Stimulated activated CD4-positive, alpha-beta T cell treated with anti-CD3 and anti-CD28 coated beads, Interleukin-4, amount 100 ng/mL, for 48 hours (primary cell): ENCODE measurements at regions not wholly inside any gene's neighbourhood (a gene's known extent, or its start where the extent isn't known, plus 50 kb on each side); places are given as distances from the start of the nearest gene placed in this dataset.
"Not testable (repeated sequence)": the region's sequence is repeated elsewhere in the genome, so short reads cannot be mapped to it uniquely, and the experiment has no call there.

ENCODE experiments used
- DNase-seq, 2 donors: peaks; one replicate each; pipeline ENCODE4 v3.0.0-alpha.2; 2020; ENCODE audit warnings: low read depth in 2 of 2

DNA sequence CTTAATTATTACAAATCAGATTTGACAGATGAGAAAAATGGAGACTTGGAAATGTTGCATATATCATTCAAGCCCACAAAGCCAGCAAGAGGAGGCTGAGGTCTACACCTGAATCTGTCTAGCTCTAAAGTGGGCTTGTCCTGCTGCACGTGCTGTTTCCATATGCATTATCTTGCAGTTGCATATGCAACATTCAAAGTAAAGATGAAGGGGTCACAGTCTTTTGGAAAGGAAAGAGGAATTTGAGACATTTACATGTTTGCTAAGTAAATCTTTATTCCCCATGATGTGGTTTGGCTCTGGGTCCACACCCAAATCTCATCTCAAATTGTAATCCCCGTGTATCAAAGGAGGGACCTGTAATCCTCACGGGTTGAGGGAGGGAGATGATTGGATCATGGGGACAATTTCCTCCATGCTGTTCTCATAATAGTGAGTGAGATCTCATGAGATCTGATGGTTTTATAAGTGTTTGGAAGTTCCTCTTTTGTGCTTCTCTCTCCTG is 98.3 kb downstream of the BACH1 start:
- no peak for DNase-seq

DNA sequence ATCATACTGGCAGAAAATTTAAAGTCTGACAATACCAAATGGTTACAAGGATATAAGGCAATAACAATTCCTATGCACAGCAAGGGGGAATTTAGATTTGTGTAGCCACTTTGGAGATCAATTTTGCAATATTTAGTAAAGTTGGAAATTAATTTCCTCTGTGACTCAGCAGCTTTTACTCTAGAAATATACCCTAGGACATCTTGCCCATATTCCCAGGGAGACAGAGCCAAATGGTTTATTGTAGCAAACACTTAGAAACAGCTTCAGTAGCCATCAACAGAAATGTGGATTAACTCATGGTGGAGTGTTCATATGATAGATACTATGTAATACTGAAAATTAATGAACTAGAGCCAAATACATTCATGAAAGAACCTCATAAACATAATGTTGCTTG is 104.6 kb downstream of the BACH1 start:
- no peak for DNase-seq

DNA sequence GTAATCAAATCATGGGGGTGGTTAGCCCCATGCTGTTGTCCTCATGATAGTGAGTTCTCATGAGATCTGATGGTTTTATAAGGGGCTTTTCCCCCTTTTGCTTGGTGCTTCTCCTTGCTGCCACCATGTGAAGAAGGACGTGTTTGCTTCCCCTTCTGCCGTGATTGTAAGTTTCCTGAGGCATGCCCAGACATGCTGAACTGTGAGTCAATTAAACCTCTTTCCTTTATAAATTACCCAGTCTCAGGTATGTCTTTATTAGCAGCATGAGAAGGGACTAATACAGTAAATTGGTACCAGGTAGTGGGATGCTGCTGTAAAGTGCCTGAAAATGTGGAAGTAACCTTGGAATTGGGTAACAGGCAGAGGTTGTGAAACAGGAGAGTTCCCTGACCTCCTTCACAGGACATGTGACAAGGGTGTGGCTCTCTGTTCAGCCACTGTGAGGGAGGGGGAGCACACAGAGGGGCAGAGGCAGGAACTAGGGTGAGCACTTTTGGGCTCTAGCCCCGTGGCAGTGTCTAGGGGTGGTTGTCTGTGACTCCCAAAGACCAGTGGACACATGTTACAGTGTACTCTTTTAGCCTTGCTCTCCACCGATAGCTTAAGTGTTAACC is 105.3 kb downstream of the BACH1 start:
- no peak for DNase-seq

DNA sequence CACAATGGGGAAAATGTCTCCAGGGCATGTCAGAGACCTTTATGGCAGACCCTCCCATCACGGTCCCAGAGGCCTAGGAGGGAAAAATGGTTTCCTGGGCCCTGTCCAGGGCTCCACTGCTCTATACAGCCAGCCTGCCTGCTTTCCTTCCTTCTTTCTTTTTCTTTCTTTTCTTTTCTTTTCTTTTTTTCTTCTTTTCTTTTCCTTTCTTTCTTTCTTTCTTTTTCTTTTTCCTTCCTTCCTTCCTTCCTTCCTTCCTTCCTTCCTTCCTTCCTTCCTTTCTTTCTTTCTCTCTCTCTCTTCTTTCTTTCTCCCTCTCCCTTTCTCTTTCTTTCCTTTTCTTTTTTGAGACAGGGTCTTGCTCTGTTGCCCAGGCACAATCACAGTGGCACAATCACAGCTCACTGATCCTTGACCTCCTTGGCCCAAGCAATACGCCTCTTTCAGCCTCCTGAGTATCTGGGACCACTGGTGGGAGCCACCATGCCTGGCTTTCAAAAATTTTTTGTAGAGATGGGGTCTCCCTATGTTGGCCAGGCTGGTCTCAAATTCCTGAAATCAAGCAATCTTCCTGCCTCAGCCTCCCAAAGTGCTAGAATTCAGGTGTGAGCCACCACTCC is 106.9 kb downstream of the BACH1 start:
- no peak for DNase-seq

DNA sequence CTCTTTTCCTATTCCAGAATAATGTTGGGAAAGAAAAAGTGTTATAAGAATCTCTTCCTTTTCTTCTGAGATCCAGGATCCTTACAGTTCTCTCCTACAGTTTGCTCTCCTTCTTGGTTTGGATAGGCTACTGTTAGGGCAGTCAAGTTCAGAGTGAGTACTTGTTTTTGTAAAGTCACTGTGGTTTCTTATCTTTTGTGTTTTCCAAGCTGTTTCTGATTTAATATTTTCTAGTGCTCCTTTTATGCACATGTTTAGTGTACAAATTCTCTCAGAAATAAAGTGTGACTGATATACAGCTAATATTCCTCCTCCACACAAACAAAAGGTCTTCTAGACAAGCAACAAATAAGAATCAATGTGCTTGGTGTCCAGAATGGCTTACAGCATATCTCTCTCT is 107.7 kb downstream of the BACH1 start:
- DNase-seq = no peak

DNA sequence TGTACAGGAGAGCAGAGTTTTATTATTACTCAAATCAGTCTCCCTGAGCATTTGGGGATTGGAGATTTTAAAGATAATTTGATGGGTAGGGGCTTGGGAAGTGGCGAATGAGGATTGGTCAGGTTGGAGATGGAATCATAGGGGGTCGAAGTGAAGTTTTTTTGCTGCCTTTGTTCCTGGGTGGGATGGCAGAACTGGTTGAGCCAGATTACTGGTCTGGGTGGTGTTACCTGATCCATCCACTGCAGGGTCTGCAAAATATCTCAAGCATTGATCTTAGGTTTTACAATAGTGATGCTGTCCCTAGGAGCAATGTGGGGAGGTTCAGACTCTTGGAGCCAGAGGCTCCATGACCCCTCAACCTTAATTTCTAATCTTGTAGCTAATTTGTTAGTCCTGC is 108.8 kb downstream of the BACH1 start:
- DNase-seq = no peak

DNA sequence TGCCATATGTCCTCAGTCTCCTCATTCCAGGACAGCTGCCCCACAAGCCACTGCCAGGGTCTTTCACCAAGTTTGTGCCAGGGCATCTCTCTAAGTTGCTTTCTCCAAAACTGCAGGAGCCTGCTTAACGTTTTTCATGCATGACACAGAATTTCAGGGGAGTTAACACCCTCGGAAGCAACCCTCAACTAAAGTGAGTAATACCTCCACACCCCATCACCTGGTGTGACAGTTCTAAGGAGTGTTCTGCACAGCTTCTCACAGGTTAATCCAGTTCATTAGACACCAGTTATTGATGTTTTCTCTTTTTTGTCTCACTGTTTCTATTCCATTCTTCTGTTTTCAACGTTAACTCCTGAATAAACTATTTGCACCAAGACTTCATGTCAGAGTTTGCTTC is 115.0 kb downstream of the BACH1 start:
- no peak for DNase-seq

DNA sequence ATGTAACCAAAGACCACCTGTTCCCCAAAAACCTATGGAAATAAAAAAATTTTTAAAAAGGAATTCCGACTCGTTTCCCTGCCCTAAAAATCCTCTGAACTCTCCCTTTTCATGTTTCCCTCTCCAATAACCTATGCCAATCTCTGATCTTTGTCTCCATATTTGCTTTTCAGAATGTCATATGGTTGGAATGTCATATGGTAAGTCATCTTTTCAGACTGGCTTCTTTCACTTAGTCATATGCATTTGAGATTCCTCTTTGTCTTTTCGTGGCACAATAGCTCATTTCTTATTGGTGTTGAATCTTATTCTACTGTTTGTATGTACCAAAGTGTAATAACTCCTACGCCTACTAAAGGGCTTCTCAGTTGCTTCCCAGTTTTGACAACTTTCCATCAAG is 117.5 kb downstream of the BACH1 start:
- DNase-seq = no peak

DNA sequence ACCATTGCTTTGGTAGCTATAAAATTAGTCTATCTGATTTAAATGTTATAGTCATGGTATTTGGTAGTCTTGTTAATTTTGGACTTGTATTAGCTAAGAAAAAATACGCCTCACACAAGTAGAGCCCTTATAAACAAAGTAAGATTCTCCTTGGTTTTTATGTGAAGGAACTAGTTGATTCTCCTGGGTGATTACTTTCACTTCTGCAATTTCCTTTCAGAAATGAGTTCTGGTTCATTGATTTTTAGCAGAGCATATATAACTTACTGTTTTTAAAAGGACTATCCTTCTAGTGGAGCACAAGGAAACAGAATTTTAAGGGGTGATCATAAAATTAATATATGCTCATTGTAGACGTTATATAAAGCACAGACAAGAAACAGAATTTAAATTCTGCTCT is 120.1 kb downstream of the BACH1 start:
- DNase-seq = no peak

DNA sequence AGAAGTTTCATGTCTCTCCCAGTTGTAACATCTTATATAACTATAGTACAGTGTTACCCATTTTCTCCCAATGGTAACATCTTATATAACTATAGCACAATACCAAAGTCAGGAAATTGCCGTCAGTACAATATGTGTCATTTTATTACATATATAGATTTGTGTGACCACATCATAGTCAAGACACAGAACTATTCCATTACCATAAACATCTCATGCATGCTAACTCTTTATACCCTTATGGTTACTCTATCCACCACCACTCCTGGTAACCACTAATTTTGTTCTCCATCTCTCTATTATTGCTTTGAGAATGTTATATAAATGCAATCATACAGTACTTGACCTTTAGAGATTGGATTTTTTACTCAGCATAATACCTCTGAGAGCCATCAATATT is 120.7 kb downstream of the BACH1 start:
- no peak for DNase-seq

DNA sequence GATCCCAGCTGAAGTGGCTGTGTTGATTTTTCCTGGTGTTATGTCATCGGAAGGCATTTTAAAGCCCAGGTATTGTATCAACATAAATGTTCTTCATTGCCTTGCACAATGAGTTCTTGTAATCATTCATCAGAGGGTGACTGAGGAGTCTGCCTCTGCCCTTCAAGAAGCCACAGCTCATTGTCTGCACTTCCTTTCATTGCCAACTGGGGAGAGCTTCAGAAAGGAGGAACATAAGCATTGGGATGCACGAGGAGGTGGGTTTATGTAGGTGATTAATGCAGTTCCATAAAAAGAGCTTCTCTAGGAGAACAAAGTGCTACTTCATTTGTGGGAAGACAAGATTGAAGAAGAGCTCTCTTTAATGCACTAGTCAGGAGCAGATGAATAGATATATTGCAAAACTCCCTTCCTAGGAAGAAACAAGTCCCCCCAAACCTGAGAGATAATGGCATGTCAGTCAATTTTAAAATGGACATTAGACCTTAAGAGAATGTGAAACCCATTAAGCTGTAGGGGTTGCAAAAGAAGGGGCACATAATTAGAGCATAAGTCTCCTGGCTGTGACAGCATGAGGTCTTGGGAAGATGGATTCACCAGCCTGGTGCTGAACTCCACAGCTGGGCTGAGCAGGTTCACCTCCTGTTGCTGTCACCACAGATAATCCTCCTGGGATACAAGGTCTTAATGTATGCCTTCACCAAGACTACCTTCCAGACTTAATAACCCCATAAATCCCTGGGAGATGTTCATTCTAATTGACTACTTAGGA is 124.6 kb downstream of the BACH1 start:
- DNase-seq = no peak

DNA sequence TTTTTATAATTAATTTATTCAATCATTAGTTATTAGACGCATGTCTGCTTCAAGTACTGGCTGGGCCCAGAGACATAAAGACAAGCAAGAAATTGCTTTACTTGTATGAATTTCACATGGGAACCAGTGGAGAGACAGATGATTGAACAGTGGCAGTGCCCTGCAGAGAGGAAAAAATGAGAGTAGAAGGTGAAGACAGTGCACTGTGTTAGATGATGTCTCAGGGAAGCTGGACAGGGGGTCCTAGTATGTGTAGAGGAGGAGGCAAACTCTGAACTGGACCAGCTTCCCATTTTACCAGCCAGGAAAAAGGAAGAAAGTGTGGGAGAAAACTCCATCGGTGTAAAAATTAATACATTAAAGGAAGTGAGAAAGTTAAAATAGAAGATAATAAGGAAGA is 126.0 kb downstream of the BACH1 start:
- no peak for DNase-seq

DNA sequence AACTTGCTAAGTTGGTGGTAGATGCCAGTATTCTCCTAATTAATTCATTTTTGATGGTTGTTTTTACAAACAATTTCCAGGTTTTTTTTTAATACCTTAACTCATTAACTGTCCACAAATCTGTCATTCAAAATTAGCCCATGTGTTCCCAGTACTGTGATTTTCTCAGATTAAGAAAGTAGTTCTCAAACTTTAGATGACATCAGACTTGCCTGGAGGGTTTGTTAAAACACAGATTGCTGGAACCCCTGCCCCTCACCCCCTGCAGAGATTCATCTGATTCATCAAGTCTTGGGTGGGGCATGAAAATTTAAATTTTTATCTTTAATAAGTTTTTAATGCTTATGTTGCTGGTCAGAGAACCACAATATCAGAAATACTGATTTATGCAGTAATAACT is 130.5 kb downstream of the BACH1 start:
- no peak for DNase-seq

DNA sequence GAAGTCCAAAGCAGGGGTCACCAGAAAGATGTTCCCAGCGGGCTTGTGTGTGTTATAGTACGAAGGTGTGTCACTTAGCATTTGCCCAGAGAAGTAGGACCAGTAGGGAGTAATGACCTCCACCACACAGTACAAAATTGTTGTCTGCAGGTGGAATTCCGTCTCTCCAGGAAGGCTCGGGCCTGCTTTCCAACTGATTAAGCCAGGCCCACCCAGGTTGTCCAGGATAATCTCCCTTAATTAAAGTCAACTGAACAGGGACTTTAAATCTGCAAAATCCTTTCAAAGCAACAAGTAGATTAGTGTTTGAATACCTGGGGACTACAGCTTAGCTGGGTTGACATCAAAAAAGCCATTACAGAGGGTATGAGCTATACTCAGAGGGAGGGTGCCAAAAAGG is 131.3 kb downstream of the BACH1 start:
- no peak for DNase-seq

DNA sequence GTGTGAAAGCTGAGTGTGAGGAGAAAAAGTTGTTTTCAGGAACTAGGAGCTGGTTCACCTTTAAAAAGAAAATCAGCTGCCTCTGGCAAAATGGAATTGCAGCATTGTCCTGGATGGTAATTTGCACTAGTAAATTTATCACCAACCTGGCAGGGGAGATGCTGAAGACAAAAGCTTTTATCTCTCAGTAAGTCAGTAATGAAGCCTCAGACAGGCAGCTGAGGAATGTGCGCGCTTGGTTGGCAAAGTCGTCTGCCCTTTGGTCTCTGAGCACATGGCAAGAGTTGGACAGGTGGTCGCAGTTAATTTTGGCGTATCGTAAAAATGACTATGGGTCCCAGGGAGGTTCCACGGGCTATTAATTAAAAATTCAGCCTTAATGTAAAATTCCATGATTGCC is 131.9 kb downstream of the BACH1 start:
- no peak for DNase-seq

DNA sequence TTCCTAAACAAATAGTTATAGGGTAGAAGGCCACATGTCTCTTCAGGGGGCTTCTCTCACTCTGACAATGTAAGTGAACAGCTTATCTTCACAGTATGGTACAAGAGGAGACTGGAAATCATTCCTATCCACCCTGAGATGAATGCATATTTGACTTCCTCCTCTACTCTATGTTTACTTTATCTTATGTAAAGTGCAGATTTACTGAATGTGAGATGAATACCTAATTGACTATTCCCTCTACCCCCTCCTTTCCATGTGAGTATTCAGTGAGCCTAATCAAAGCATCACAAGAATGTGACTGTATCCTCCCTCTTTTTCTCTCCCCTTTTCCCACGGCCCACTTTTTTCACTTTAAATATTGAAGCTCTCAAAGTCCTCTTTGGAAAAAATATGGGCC is 132.5 kb downstream of the BACH1 start:
- DNase-seq = no peak

DNA sequence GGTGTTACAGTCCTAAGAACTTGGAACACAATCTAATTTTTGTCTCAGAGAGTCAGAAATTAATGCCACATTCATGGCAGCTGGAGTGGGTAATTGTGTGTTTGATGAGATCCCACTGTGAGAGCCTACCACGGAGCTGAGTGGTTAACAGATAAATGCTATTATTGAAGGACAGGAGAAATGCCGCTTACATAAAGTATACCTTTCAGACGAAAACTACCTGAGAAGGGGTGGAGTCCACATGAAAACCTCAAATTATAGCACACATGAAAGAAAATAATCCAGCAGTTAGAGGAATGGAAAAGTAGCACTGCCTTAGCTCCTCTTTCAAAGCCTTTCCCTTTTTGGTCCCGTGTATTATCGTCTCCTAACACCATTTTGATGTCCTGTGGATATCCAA is 133.0 kb downstream of the BACH1 start:
- no peak for DNase-seq

DNA sequence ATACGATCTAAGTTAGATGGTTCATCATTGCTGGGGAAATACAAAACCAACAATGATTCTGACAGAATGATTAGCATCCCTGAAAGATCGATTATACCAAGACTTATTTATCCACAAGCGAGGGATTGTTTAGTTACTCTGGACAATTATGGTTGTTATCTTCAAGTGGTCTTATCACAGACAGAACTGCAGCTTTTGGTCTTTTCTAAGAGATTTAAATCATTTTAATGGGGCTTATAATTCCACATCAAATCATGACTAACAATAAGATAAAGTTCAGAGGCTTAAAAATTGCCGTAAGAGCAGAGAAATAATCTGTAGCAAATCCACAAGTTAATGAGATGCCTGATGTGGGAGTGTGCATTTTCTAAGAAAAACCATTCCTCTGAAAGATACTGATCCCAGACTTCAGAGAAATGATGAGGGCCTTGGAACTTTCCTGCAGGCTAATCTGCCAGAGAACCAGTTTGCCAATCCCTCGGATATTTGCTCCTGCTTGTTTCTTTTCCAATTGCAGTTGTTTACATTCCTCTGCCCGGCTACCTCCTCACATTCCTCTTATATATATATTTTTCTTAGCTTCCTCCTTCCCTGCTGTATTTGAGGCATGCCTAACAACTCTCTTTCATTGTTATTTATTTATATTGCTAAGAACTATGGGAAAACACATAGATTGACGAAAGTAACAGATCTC is 134.8 kb downstream of the BACH1 start:
- DNase-seq = no peak

DNA sequence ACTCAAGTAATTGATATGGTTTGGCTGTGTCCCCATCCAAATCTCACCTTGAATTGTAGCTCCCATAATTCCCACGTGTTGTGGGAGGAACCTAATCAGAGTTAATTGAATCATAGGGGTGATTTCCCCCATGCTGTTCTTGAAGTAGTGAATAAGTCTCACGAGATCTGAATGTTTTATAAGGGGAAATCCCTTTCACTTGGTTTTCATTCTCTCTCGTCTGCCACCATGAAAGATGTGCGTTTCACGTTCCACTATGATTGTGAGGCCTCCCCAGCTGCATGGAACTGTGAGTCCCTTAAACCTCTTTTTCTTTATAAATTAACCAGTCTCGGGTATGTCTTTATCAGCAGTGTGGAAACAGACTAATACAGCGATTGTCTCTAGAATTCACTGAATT is 135.4 kb downstream of the BACH1 start:
- no peak for DNase-seq

DNA sequence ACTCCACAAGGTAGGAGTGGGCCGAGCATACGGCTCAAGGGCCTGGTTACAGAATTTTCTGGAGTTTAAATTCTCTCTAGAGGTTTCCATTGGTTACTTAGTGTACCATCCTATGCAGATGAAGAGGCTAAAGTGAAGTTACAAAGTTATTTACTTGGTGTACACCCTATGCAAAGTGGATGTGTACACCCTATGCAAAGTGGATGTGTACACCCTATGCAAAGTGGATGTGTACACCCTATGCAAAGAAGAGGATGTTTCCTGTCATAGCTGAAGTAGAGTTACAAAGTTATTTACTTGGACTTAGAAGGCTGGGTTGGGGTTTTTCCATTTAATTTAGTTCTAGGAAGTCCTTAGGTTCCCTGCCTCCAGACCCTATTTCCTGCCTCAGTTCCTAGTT is 136.3 kb downstream of the BACH1 start:
- DNase-seq = not testable (repeated sequence)

DNA sequence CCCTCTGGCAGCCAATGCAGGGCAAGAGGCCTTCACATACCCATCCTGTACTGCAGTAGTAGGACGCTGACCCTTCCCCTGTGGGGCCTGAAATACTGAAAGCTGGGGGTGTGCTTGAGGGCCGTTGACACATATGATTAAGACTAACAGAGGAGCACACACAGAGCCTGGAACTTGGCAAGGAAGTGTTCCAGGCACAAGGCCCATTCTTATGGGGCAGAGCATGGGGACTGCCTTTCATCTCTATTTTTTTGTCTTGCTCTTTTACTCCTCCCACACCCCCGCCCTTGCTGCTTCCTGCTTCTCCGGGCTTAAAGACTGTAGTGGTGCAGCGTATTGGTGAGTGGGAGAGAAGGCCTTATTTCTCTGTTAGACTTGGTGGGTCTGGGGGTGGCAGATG is 137.4 kb downstream of the BACH1 start:
- DNase-seq = peak; percentile 27 to 28

DNA sequence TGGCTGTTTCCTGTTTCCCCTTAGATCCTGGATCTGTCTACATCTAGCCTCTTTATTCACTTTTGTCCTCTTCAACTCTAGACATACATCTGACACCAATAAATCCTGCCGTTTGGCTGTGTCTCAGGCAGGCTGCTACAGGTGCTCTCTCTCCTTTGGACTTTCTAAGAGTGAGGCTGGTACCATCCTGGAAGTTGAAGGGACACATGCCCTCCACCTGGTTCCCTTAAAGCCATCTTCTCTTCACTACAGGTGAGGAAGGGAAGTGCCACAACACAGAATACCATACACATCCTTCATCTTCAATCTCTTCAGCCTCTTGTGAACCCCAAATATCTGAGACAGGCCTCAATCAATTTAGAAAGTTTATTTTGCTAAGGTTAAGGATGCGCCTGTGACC is 137.9 kb downstream of the BACH1 start:
- no peak for DNase-seq

DNA sequence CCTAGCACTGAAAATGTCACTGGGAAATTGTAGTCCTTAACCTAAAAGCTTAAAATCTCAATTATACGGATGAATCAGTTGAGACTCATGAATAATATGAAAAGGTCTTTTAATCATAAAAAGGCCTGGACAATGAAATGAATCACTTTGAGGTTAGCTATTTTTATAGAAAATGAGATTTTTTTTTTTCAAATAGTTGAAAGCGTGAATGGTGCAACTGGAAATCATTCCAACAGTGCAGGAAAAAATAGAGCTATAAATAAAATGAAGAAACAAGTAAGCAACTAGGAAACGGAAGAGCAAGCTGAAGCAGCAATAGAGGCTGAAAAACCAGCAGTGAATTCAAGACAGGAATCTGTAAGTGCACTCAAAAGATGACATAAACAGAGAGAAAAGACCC is 142.9 kb downstream of the BACH1 start:
- DNase-seq = no peak
